ENCODE measurements at regions not wholly inside any gene's neighbourhood (a gene's known extent, or its start where the extent isn't known, plus 50 kb on each side); places are given as distances from the start of the nearest gene placed in this dataset.
A peak's percentile ranks its signal among the peaks of the same experiment; 100 is the strongest.

DNA sequence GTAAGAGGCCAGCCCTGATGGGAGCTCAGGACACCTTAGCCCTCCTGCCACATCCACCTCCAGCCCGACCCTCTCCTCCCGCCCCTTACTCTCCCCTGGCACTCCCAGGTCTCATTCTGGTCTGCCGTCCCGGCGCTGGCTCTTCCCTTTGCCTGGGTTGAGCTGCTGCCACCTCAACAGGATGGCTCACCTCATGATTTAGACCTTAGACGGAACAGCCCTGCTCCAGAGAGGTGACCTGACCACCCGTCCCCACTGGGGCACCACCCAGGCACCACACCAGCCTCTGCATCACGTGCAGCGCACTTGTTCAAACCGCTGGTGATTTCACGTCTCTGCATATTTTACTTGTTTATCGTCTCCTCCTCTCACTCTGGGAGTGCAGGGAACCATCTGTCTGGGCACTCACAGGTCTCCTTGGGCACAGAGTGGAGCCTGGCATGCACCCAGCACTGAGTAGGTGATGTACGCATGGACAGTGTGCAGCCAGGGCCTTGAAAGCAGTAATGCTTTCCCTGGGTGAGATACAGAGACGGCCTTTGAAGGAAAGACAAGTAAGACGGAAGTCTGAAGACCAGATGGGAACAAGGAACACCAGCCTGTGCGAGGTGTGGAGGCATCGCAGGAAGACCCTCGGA is 183.1 kb downstream of the KATNAL1 start:
- no peaks in the 10 kb centered on the region for H3K36me3 ChIP-seq (ENCODE audit: control insufficient read depth in 2 of 3, insufficient read depth in 3 of 3, low read length in 3 of 3)
- peak in 1 of 5 donors; percentile 19 for DNase-seq
- no peaks in the 10 kb centered on the region for H3K4me1 ChIP-seq (ENCODE audit: control insufficient read depth in 2 of 3, insufficient read depth in 2 of 3, low read depth in 1 of 3, low read length in 3 of 3)
- no peaks in the 10 kb centered on the region for H3K27me3 ChIP-seq (ENCODE audit: control insufficient read depth, insufficient read depth, low read length)
- TF ChIP-seq, protein P1, sequence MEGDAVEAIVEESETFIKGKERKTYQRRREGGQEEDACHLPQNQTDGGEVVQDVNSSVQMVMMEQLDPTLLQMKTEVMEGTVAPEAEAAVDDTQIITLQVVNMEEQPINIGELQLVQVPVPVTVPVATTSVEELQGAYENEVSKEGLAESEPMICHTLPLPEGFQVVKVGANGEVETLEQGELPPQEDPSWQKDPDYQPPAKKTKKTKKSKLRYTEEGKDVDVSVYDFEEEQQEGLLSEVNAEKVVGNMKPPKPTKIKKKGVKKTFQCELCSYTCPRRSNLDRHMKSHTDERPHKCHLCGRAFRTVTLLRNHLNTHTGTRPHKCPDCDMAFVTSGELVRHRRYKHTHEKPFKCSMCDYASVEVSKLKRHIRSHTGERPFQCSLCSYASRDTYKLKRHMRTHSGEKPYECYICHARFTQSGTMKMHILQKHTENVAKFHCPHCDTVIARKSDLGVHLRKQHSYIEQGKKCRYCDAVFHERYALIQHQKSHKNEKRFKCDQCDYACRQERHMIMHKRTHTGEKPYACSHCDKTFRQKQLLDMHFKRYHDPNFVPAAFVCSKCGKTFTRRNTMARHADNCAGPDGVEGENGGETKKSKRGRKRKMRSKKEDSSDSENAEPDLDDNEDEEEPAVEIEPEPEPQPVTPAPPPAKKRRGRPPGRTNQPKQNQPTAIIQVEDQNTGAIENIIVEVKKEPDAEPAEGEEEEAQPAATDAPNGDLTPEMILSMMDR (IDR thresholded peaks at IDR 0.05; ENCODE audit: borderline replicate concordance, extremely low read depth, insufficient read depth), result no peak
- intact Hi-C loops (cut with DNase I), result no loop called here
- no peak overlapping the region for H3K27ac ChIP-seq (ENCODE audit: low read depth in 2 of 2, low read length in 2 of 2)
- H3K9me3 ChIP-seq (ENCODE audit: control insufficient read depth in 2 of 3, insufficient read depth in 1 of 3, low read length in 3 of 3), result no peaks in the 10 kb centered on the region
- H3K9ac ChIP-seq (ENCODE audit: low read length in 3 of 3), result no peak overlapping the region
- FAIRE-seq, result no peak
- no peak overlapping the region for H3K4me3 ChIP-seq (ENCODE audit: low read length in 3 of 3)

DNA sequence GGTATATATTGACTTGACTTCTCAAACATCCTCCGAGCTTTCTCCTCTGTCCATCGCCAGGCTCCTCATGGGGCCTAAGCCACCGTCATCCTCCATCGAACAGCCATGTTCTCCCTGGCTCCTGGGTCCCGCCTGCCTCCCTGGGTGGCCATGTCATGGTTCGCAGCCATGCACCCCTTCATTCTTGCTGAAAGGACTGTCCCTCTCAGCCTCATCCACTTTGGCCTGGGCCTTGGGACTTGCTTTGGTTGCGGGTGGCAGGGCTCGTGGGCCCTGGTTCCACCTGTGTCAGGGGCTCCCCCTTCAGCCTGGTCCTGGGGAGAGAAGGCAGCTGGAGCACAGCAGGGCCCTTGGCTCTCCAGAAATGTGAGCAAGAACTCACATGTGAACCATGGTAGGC is 183.8 kb downstream of the KATNAL1 start:
- Histone ChIP-seq H3K9me3 (ENCODE audit: control insufficient read depth in 2 of 3, insufficient read depth in 1 of 3, low read length in 3 of 3) (no peaks in the 10 kb centered on the region), H3K36me3 (ENCODE audit: control insufficient read depth in 2 of 3, insufficient read depth in 3 of 3, low read length in 3 of 3) (no peaks in the 10 kb centered on the region), H3K4me3 (ENCODE audit: low read length in 3 of 3) (no peak overlapping the region), H3K27me3 (ENCODE audit: control insufficient read depth, insufficient read depth, low read length) (no peaks in the 10 kb centered on the region), H3K9ac (ENCODE audit: low read length in 3 of 3) (no peak overlapping the region), H3K27ac (ENCODE audit: low read depth in 2 of 2, low read length in 2 of 2) (no peak overlapping the region), H3K4me1 (ENCODE audit: control insufficient read depth in 2 of 3, insufficient read depth in 2 of 3, low read depth in 1 of 3, low read length in 3 of 3) (no peaks in the 10 kb centered on the region)
- FAIRE-seq (no peak), DNase-seq (peak in 1 of 5 donors; percentile 12)
- intact Hi-C loops (cut with DNase I), result no loop called here
- TF ChIP-seq, protein P1 (IDR thresholded peaks at IDR 0.05; ENCODE audit: borderline replicate concordance, extremely low read depth, insufficient read depth), result no peak

DNA sequence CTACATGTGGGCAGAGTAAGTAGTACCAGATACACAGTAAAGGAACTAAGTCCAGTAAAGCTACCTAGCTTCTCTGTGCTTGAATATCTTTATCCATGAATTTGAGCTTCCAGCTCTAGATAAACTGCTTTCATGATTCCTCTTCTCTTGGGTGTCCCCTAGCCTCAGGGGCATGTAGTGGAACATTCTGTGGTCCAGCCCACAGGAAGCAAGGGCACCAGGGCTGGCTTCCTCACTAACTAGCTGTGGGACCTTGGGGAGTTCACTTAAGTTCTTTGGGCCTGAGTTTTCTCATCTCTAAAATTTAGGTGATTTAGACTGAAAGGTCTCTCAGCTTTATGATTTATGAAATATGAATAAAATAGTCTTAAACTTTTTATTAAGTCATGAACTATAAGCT is 185.7 kb downstream of the KATNAL1 start:
- no peak for FAIRE-seq
- Histone ChIP-seq H3K4me1 (ENCODE audit: control insufficient read depth in 2 of 3, insufficient read depth in 2 of 3, low read depth in 1 of 3, low read length in 3 of 3) (no peaks in the 10 kb centered on the region), H3K9ac (ENCODE audit: low read length in 3 of 3) (no peak overlapping the region), H3K27me3 (ENCODE audit: control insufficient read depth, insufficient read depth, low read length) (no peaks in the 10 kb centered on the region), H3K9me3 (ENCODE audit: control insufficient read depth in 2 of 3, insufficient read depth in 1 of 3, low read length in 3 of 3) (no peaks in the 10 kb centered on the region), H3K27ac (ENCODE audit: low read depth in 2 of 2, low read length in 2 of 2) (no peak overlapping the region), H3K4me3 (ENCODE audit: low read length in 3 of 3) (no peak overlapping the region), H3K36me3 (ENCODE audit: control insufficient read depth in 2 of 3, insufficient read depth in 3 of 3, low read length in 3 of 3) (no peaks in the 10 kb centered on the region)
- intact Hi-C loops (cut with DNase I), result no loop called here
- no peak for DNase-seq
- TF ChIP-seq, protein P1 (IDR thresholded peaks at IDR 0.05; ENCODE audit: borderline replicate concordance, extremely low read depth, insufficient read depth), result no peak

DNA sequence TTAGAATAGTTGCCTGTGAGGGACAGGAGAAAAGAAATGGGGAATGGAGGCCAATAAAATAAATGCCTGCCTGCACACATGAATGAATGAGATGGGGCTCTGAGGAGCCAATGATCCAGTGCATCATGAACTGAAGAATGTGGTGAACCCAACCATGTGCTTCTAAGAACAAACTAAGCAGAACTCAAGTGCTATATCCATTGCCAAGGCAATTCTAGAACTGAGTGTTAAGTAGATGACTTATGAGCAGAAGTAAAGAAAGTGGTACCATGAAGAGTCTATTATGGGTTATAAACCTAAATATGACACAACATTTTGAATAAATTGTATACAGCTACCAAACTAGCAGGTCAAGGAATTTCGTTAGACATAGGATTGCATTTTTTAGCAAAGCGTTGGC is 186.1 kb downstream of the KATNAL1 start:
- intact Hi-C loops (cut with DNase I), result no loop called here
- Histone ChIP-seq H3K27ac (ENCODE audit: low read depth in 2 of 2, low read length in 2 of 2) (no peak overlapping the region), H3K9me3 (ENCODE audit: control insufficient read depth in 2 of 3, insufficient read depth in 1 of 3, low read length in 3 of 3) (no peaks in the 10 kb centered on the region), H3K27me3 (ENCODE audit: control insufficient read depth, insufficient read depth, low read length) (no peaks in the 10 kb centered on the region), H3K9ac (ENCODE audit: low read length in 3 of 3) (no peak overlapping the region), H3K4me3 (ENCODE audit: low read length in 3 of 3) (no peak overlapping the region), H3K36me3 (ENCODE audit: control insufficient read depth in 2 of 3, insufficient read depth in 3 of 3, low read length in 3 of 3) (no peaks in the 10 kb centered on the region), H3K4me1 (ENCODE audit: control insufficient read depth in 2 of 3, insufficient read depth in 2 of 3, low read depth in 1 of 3, low read length in 3 of 3) (no peaks in the 10 kb centered on the region)
- TF ChIP-seq, protein P1 (IDR thresholded peaks at IDR 0.05; ENCODE audit: borderline replicate concordance, extremely low read depth, insufficient read depth), result no peak
- FAIRE-seq (no peak), DNase-seq (no peak)

Measured in kidney (tissue), 13 donors.